ENCODE measurements at regions not wholly inside any gene's neighbourhood (a gene's known extent, or its start where the extent isn't known, plus 50 kb on each side); places are given as distances from the start of the nearest gene placed in this dataset.

DNA sequence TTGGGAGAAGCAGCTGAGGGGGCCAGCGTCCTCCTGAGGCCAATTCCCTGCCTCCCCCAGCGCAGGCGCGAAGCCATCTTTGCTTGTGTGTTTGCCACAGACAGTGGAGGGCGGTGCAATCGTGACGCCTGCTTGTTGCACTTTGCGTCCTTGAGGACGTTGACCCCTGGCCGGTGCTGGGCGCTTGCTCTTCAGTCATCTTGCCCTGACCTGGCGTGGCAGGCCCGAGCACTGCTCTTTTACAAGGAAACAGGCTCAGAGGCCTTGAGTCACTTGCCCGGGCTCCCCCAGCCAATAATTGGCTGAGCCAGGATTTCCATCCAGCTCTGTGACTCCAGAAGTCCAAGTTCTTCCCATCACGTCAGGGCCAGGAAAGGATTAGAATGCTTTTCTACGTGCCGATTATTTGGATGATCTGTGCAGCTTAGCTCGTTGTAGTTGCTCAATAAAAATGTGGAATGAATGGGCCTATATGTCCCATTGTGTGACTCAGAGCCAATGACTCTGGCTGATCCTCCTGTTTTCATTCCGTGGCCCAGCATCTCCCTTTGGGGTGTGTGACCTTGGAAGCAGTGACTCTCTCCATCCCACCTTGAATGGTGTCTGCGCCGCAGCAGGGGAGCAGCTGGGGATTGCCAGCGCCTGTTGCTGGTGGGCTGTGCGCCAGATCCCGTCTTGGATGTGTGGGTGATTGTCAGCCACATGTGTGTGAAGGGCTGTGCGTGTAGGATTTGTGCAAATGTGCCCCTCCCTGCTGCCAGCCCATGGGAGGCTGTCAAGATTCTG lies 214.1 kb downstream of the SEC14L1 start:
- peaks cover 0 to 5% of the 10 kb centered on the region in 2 experiments for H3K4me1 ChIP-seq (ENCODE audit: control insufficient read depth in 1 of 2, insufficient read depth in 1 of 2, low read depth in 1 of 2, low read length in 1 of 2)
- H3K4me3 ChIP-seq (ENCODE audit: low read depth in 1 of 2, low read length in 1 of 2) = no peak overlapping the region
- TF ChIP-seq, protein P1, sequence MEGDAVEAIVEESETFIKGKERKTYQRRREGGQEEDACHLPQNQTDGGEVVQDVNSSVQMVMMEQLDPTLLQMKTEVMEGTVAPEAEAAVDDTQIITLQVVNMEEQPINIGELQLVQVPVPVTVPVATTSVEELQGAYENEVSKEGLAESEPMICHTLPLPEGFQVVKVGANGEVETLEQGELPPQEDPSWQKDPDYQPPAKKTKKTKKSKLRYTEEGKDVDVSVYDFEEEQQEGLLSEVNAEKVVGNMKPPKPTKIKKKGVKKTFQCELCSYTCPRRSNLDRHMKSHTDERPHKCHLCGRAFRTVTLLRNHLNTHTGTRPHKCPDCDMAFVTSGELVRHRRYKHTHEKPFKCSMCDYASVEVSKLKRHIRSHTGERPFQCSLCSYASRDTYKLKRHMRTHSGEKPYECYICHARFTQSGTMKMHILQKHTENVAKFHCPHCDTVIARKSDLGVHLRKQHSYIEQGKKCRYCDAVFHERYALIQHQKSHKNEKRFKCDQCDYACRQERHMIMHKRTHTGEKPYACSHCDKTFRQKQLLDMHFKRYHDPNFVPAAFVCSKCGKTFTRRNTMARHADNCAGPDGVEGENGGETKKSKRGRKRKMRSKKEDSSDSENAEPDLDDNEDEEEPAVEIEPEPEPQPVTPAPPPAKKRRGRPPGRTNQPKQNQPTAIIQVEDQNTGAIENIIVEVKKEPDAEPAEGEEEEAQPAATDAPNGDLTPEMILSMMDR (IDR thresholded peaks at IDR 0.05) = no peak
- H3K36me3 ChIP-seq = no peaks in the 10 kb centered on the region
- H3K27ac ChIP-seq = no peak overlapping the region
- no peaks in the 10 kb centered on the region for H3K27me3 ChIP-seq
- no peaks in the 10 kb centered on the region for H3K9me3 ChIP-seq

DNA sequence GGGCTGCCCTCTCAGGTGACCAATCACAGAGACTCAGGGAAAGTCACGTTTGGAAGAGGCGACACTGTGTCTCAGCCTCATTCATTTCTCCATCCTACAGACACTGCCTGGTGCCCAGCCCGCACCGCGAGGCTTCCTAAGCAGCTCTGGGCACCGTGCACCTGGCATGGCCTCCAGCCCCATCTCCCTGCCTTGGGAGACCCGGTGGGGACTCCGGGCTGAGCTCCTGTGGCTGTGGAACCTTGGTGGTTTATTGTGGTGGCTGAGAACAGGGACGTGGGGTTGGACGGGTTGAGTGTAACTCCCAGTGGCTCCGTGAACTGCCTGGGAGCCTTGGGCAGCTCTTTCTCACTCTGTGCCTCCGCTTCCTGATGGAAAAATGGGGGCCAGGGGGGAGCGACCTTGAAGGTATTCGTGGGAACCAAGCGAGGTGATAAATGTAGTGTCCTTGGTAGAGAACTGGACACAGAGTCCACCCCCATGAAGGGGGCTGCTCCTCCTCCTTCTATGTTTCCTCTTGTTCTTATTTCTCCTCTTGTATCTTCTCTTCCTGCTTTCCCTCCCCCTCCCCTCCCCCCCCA lies 215.4 kb downstream of the SEC14L1 start:
- no peaks in the 10 kb centered on the region for H3K27me3 ChIP-seq
- no peaks in the 10 kb centered on the region for H3K36me3 ChIP-seq
- TF ChIP-seq, protein P1 (IDR thresholded peaks at IDR 0.05) = no peak
- no peaks in the 10 kb centered on the region for H3K9me3 ChIP-seq
- peaks cover 0 to 5% of the 10 kb centered on the region in 2 experiments for H3K4me1 ChIP-seq (ENCODE audit: control insufficient read depth in 1 of 2, insufficient read depth in 1 of 2, low read depth in 1 of 2, low read length in 1 of 2)
- H3K27ac ChIP-seq = peak overlapping the region; percentile 59
- no peak overlapping the region for H3K4me3 ChIP-seq (ENCODE audit: low read depth in 1 of 2, low read length in 1 of 2)

DNA sequence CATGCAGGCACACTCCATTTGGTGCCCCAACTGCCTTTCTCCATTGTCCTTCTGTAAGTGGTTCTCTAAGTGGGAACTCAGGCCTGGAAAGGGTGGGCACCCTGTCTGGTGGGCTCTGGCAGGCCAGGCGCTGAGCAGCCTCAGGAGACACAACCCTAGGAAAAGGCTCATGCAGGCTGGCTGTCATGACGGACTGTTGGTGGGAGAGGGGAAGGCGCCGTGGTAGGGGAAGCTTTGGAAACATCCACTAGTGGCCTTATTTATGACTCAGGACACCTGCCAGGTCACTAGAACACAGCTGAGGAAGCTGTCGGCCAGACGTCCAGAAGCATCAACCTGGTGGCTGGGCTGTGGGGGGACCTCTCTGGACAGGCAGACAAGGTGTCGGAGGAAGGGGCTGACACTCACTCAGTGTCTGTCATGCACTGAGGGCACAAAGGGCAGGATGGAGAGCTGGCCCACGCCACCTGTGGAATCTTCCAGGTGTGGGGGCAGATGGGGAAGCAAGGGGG lies 216.0 kb downstream of the SEC14L1 start:
- Histone ChIP-seq H3K36me3 (no peaks in the 10 kb centered on the region), H3K9me3 (no peaks in the 10 kb centered on the region), H3K4me1 (ENCODE audit: control insufficient read depth in 1 of 2, insufficient read depth in 1 of 2, low read depth in 1 of 2, low read length in 1 of 2) (peaks cover 0 to 5% of the 10 kb centered on the region in 2 experiments), H3K4me3 (ENCODE audit: low read depth in 1 of 2, low read length in 1 of 2) (no peak overlapping the region), H3K27me3 (no peaks in the 10 kb centered on the region), H3K27ac (peak overlapping the region; percentile 59)
- TF ChIP-seq, protein P1 (IDR thresholded peaks at IDR 0.05) = no peak

DNA sequence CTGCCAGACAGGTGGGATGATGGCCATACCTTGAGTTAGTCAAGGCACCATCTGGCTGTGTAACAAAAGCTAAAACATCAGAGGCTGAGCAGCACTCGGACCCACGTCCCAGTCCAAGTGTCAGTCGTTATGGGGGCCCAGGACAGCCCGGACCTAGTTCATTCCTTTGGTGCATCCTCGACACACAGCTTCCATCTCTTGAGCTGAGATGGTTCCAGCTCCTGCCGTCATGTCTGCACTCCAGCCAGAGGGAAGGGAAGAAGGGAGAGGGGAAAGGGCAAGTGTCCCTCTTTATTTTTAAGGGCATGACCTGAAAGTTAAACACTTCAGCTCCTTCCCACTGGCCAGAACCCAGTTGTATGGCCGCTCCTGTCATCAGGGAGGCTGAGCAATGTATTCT lies 218.0 kb downstream of the SEC14L1 start:
- TF ChIP-seq, protein P1 (IDR thresholded peaks at IDR 0.05) = no peak
- H3K9me3 ChIP-seq = no peaks in the 10 kb centered on the region
- H3K27ac ChIP-seq = no peak overlapping the region
- H3K27me3 ChIP-seq = no peaks in the 10 kb centered on the region
- H3K36me3 ChIP-seq = no peaks in the 10 kb centered on the region
- no peak overlapping the region for H3K4me3 ChIP-seq (ENCODE audit: low read depth in 1 of 2, low read length in 1 of 2)
- H3K4me1 ChIP-seq (ENCODE audit: control insufficient read depth in 1 of 2, insufficient read depth in 1 of 2, low read depth in 1 of 2, low read length in 1 of 2) = peaks cover 5 to 15% of the 10 kb centered on the region in 2 experiments

DNA sequence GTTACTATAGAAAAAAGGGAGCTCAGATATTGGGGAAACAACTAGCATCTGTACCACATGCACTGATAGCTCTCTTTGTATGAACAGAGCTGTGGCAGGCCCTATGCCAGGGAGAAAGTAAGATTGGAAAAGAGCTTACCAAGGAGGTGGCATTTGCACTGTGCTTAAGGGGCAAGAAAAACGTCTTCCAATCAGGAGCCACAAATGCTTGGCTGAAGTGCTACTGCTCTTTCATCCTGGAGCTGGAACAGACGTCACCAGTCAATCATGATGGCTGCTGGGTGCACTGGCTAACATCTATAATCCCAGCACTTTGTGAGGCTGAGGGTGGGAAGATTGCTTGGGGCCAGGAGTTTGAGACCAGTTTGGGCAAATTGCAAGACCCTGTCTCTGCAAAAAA lies 218.5 kb downstream of the SEC14L1 start:
- Histone ChIP-seq H3K4me3 (ENCODE audit: low read depth in 1 of 2, low read length in 1 of 2) (no peak overlapping the region), H3K9me3 (no peaks in the 10 kb centered on the region), H3K36me3 (no peaks in the 10 kb centered on the region), H3K27ac (no peak overlapping the region), H3K27me3 (no peaks in the 10 kb centered on the region), H3K4me1 (ENCODE audit: control insufficient read depth in 1 of 2, insufficient read depth in 1 of 2, low read depth in 1 of 2, low read length in 1 of 2) (peaks cover 5 to 15% of the 10 kb centered on the region in 2 experiments)
- TF ChIP-seq, protein P1 (IDR thresholded peaks at IDR 0.05) = no peak

Measured in neutrophil (primary cell).